ENCODE measurements at regions not wholly inside any gene's neighbourhood (a gene's known extent, or its start where the extent isn't known, plus 50 kb on each side); places are given as distances from the start of the nearest gene placed in this dataset.

GRCh38 chr12:125890366-125890905, 825.2 kb downstream of the AACS start:
- no peaks in the 10 kb centered on the region for H3K9me3 ChIP-seq (ENCODE audit: low read length)
- H2AFZ ChIP-seq (ENCODE audit: low read depth, low read length): no peak overlapping the region
- no peak overlapping the region for H3K9ac ChIP-seq (ENCODE audit: low read length)
- TF ChIP-seq SMC3 (conservative IDR thresholded peaks at IDR 0.05; ENCODE audit: poor library complexity): no peak
- TF ChIP-seq CTCF (IDR thresholded peaks at IDR 0.05; ENCODE audit: poor library complexity, severe bottlenecking): no peak
- no peak for TF ChIP-seq EP300 (conservative IDR thresholded peaks at IDR 0.05; ENCODE audit: poor library complexity, severe bottlenecking)
- H3K9me2 ChIP-seq (ENCODE audit: insufficient read depth, low read length): no peaks in the 10 kb centered on the region
- no peaks in the 10 kb centered on the region for H4K20me1 ChIP-seq (ENCODE audit: insufficient read depth)
- H3F3A ChIP-seq (ENCODE audit: insufficient read depth, low read length, poor library complexity, severe bottlenecking): no peaks in the 10 kb centered on the region
- H3K36me3 ChIP-seq (ENCODE audit: insufficient read depth, low read length): no peaks in the 10 kb centered on the region
- H3K27me3 ChIP-seq (ENCODE audit: insufficient read depth, low read depth, low read length): no peaks in the 10 kb centered on the region
- no peak overlapping the region for H3K27ac ChIP-seq (ENCODE audit: low read length)
- H3K4me3 ChIP-seq (ENCODE audit: low read length): no peak overlapping the region
- no peak overlapping the region for H3K4me2 ChIP-seq (ENCODE audit: low read length)
- no peaks in the 10 kb centered on the region for H3K79me2 ChIP-seq (replicated peaks; ENCODE audit: insufficient read depth, low read length)

GRCh38 chr12:125890971-125891370, 825.7 kb downstream of the AACS start:
- Histone ChIP-seq H3K27ac (ENCODE audit: low read length) (no peak overlapping the region), H3K9ac (ENCODE audit: low read length) (no peak overlapping the region), H3K4me3 (ENCODE audit: low read length) (no peak overlapping the region)

More at GRCh38 chr12:125890971-125891370, 825.7 kb downstream of the AACS start:
- H4K20me1 ChIP-seq (ENCODE audit: insufficient read depth): no peaks in the 10 kb centered on the region
- H3K27me3 ChIP-seq (ENCODE audit: insufficient read depth, low read depth, low read length): no peaks in the 10 kb centered on the region
- H3K79me2 ChIP-seq (replicated peaks; ENCODE audit: insufficient read depth, low read length): no peaks in the 10 kb centered on the region
- no peaks in the 10 kb centered on the region for H3K9me2 ChIP-seq (ENCODE audit: insufficient read depth, low read length)
- no peak for TF ChIP-seq MXI1 (conservative IDR thresholded peaks at IDR 0.05; ENCODE audit: poor library complexity, severe bottlenecking)
- no peak for TF ChIP-seq TAF1 (IDR thresholded peaks at IDR 0.05; ENCODE audit: low read depth)
- TF ChIP-seq CTCF (IDR thresholded peaks at IDR 0.05; ENCODE audit: poor library complexity, severe bottlenecking): no peak
- no peak for TF ChIP-seq EZH2 (IDR thresholded peaks at IDR 0.05; ENCODE audit: borderline replicate concordance, insufficient read depth, low read length, poor library complexity, severe bottlenecking)
- no peak for TF ChIP-seq EP300 (conservative IDR thresholded peaks at IDR 0.05; ENCODE audit: poor library complexity, severe bottlenecking)
- TF ChIP-seq RAD21 (conservative IDR thresholded peaks at IDR 0.05): no peak
- no peak for TF ChIP-seq POLR2AphosphoS5 (IDR thresholded peaks at IDR 0.05)
- no peak for TF ChIP-seq REST (IDR thresholded peaks at IDR 0.05; ENCODE audit: borderline replicate concordance)
- no peak for TF ChIP-seq SMC3 (conservative IDR thresholded peaks at IDR 0.05; ENCODE audit: poor library complexity)
- H3F3A ChIP-seq (ENCODE audit: insufficient read depth, low read length, poor library complexity, severe bottlenecking): no peaks in the 10 kb centered on the region
- no peaks in the 10 kb centered on the region for H3K9me3 ChIP-seq (ENCODE audit: low read length)
- no peak overlapping the region for H3K4me2 ChIP-seq (ENCODE audit: low read length)
- no peak overlapping the region for H2AFZ ChIP-seq (ENCODE audit: low read depth, low read length)
- H3K36me3 ChIP-seq (ENCODE audit: insufficient read depth, low read length): no peaks in the 10 kb centered on the region
